ENCODE measurements at regions not wholly inside any gene's neighbourhood (a gene's known extent, or its start where the extent isn't known, plus 50 kb on each side); places are given as distances from the start of the nearest gene placed in this dataset.
"Not testable (repeated sequence)": the region's sequence is repeated elsewhere in the genome, so short reads cannot be mapped to it uniquely, and the experiment has no call there.

DNA sequence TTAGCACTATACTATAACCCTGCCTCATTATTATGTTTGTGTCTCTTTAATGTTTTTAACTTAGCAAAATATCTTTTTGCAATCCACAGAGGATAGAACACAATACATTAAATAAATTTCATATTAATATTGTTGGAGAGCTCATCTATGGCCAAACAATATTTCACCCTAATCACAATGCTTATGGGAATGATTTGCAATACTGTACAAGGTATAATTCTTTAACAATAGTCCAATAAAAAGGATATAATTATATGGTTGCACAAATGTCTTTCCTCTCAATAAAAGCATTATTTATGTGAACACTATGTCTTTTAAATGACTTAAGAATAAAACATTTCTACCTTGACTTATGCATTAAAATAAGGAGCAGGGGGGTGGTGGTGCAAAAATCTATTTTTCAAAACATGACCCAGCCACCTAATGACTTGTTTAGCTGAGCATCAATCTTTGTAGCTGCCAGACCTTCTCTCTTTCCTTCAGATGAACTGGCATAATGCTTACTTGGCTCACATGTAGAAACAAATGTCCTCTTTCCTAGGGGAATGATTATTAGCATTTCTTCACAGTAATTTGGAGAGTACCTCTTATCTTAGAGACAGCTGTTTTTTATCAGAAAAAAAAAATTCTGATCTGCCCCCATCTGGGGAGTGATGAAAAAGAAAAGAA is 1933.6 kb upstream of the LRRTM1 start:
- no peak for DNase-seq (ENCODE audit: low read depth)

DNA sequence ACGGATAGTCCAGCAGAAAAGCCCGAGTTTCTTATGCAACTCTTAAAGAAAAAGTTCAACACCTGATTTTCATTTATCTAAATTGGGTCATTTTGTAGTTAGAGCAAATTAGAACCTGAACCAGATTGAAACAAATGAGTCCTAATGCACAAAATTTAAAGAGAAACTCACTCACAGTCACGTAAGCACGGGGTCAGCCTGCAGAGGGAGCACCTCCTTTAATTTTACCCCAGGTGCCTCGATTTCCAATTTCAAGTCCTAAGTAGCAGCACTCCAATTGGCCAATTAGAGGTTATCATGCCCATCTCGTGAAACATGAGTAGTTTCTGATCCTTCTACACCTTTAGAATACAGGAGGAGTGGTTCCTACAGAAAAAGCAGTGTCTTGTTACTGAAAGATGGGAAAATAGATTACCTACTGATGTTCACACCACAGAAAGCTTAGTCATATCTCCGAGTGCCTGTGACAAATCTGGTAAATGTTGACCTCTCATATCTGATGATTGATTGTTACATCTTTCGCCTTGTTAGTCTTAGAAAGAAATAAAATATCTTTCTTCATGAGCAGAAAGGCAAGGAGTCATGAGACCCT is 1929.8 kb upstream of the LRRTM1 start:
- DNase-seq (ENCODE audit: low read depth) = no peak

DNA sequence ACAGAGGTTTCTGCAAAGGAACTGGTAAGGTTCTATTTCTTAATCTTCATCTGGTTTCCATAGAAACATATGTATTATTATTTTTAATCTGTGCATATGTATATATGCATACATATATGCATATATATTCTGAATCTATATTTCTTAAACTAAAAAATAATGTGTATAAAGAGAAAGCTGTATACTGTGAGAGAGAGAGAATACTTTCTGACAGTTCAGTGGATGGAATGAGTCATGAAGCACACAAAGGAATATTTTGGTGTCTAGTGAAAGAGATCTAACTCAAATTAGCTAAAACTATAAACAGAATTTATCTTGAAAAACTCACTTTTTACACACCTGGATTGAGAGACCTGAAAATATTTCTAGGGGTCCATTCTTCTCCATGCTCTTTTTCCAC is 1929.3 kb upstream of the LRRTM1 start:
- no peak for DNase-seq (ENCODE audit: low read depth)

DNA sequence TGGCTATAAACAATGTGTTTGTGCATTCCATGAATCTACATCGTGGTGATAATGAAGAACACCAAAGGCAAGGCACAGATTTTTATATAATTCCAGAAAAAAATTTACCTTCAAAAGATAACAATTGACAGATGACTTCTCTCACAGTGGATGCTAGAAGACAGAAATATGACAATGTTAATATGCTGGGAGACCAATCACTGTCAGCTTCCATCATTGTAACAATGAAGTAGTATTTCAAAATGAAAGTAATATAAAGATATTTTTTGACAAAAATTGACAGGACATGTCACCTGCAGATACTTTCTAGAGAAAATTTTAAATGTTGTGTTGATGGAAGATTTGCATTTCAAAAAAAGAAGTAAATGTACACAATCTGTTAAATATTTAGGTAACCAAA is 1925.9 kb upstream of the LRRTM1 start:
- no peak for DNase-seq (ENCODE audit: low read depth)

DNA sequence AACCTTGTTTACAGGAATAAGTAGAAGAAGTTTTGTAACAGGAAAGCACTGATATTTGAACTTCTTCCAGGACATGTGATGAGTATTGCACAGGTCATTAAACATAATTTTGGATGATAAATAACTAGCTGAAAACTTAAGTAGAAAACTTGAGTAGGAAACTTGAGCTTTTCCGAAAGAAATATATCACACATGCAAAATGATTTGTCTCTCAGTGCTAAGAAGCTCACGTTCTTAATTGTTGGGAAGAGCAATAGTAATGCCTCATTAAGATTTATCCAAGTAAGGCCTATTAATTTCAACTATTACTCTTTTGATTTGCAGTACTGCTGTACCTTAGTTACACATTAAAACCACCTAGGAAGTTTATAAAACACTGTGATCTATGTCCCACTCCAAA is 1921.9 kb upstream of the LRRTM1 start:
- no peak for DNase-seq (ENCODE audit: low read depth)

DNA sequence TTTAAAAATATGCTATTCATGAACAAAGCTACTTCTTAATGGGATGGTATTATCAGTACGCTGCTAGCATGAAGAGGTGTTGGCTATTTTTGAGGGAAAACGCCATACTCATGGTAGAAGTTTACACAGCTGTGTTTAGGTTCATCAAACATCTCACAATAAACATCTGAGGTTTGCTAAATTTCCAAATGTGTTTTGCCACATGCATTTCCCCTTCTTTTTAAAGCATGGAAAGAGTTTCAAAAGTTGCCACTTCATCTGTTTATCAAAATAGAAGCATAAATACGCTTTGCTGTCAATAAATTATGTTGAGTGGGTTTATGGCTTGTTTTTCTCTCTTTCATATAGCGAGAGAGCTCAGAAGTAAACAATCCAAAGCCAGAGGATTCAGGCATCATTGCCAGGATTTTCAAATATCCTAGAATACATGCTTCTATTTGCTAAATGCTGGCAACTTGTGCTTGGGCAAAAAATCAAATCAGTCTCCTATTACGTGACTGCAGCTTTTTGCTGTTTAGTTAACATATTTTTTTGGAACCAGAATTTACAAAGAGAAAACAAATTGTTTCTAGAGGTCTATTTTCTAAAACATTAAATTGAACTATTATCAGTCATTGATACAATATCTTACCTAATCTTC is 1919.9 kb upstream of the LRRTM1 start:
- no peak for DNase-seq (ENCODE audit: low read depth)

DNA sequence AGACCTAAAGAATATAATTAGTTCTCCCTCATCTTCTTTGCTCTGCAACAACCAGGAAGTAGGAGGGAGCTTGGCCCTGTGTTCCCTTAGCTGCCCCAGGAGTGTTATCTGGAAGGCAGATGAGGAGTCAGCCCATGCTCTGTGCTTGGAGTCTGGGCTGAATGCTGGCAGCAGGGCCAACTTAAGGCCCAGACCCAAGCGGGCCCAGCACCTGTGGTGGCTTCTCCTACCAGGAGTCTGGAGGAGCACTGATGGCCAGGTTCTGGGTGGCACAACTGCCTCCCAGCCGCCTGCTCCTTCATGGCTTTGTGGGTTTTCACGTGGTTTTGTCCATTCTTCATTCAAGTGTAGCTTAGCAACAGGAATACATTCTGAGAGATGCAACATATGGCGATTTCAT is 1910.7 kb upstream of the LRRTM1 start:
- DNase-seq (ENCODE audit: low read depth) = no peak

DNA sequence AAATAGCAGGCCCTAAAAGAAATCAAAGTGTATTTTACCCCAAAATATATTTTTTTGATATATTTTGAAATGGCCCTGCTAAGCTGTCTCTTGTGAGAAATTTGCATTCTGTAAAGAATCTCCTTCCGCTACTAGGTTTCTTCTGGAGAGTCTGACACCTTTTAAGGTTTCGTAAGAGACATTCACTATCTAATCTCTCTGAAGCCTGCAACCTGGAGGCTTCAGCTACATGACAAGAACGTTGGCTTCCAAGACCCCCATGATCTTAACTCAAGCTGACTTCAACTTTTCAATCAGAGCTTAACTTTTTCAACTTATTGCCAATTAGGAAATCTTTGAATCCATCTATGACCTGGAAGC is 1894.9 kb upstream of the LRRTM1 start:
- DNase-seq (ENCODE audit: low read depth) = no peak

DNA sequence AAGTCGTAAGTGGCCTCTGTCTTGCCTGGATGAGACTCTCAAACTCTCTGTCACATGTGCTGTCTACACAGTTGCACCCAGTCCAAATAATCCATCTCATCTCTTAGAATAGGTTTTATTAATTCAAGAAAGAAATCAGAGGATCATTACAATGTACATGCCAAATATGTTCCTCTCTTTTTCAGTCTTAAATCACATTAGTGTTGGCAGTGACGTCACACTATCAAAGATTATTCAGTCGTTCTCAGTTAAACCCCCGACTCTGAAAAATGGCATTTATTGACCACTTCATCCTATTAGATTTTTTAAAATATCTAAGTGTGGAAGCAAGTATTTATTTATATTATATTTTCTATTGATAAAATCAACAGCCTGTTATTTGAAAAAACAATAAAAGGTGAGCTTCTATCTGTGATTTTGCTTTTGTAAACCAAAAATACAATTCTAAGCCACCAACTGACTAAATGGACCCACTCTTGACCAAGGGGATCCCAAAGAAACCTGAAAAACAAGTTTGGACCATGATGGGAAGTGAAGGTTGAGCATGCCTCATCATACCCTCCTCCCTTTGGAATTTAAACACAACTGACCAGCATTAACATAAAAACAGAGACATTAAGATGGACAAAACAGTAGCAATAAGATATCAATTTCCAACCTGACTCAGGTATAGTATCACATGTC is 1894.4 kb upstream of the LRRTM1 start:
- DNase-seq (ENCODE audit: low read depth) = no peak

DNA sequence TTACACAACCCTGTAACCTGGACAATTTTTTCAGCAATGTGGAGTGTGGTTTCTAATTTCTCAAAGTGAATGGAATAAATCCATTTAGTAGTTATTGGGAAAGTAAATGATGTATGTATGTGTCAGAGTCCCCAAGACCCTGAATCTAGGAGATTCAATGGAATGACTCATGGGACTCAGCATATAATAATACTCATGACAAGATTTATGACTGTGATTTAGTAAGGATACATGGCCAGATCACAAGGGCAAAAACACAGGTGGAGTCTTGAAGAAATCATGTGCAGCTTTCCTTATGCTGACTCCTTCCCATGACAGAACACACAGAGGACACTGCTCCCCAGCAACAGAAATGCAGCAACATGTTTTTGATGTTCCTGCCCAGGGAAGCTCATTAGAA is 1877.7 kb upstream of the LRRTM1 start:
- DNase-seq (ENCODE audit: low read depth) = no peak

DNA sequence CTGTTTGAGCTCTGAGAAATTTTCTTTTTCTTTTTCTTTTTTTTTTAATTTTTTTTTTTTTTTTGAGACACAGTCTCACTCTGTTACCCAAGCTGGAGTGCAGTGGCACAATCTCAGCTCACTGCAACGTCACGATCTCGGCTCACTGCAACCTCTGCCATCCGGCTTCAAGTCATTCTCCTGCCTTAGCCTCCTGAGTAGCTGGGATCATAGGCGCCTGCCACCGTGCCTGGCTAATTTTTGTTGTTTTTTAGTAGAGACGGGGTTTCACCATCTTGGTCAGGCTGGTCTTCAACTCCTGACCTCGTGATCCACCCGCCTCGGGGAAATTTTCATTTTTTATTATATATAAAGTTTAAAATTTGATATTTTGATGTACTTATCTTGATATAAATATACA is 1870.7 kb upstream of the LRRTM1 start:
- DNase-seq (ENCODE audit: low read depth) = not testable (repeated sequence)

DNA sequence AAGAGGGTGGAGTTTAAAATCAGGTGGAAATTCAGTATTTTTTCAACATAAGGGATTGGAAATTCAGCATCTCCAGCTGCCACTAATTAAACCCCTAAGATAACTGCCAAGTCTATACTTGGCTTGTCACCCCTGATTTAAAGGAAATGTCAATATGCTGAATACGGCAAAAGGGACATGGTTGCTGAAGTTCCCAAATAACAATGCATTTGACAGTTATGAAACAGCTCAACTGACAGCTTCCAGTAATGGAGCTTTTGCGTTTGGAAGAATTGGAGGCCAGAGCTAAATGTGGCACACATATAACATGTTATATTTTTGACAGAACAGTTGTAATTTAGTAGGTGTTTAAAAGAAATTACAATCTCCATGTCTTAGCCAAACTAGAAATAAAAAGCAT is 1867.9 kb upstream of the LRRTM1 start:
- DNase-seq (ENCODE audit: low read depth) = no peak

DNA sequence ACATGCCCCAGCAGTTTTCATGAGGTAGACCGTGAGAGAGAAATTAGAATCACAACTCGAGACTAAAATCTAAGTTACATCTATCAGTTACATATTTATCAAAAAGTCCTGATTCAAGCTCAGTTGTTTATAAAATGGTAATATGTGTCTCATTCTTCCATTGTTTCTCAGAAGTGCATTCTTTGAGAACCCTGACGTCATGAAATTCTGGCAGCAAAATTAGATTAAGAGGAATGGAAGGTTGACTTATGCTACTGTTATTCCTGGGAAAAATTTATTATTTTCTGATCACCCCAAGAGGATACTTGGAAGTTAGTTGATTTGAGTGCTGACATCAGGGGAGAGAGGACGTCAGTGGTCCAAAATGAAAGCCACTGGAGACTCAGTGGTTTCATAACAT is 1864.8 kb upstream of the LRRTM1 start:
- no peak for DNase-seq (ENCODE audit: low read depth)

DNA sequence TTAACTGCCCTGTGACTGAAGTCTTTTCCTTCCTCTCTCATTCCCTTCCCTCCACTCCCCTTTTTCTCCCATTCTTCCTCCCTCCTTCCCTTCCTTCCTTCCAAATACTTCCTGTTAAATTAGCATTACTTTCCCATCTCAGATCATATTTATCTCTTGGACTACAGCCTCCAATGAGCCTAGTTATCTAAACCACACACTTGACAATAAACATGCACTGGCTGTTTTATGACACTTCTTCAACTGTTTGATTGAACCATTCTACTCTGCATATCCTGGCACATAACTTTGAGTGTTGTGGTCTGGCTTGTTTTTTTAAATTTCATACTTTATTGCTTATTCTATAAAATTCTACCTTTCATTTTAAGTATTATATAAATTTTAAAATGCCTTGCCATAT is 1860.8 kb upstream of the LRRTM1 start:
- no peak for DNase-seq (ENCODE audit: low read depth)

DNA sequence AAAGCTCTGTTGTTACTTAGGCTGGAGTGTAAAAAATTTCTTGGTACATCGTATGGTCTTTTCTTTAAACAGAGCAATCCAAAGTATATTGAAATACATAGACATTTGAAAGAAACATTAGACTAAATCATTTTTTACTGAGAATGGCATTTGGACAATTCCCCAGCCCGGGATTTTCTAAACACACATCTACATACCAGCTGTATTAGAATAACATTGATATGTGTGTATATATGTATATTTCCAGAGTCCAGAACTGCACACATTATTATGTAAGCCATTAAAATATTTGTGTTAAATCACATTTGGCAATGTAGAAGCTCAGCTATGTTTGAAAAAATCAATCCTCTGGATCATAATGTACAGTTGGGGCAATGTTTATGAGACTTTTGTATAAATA is 1853.6 kb upstream of the LRRTM1 start:
- DNase-seq (ENCODE audit: low read depth) = no peak

DNA sequence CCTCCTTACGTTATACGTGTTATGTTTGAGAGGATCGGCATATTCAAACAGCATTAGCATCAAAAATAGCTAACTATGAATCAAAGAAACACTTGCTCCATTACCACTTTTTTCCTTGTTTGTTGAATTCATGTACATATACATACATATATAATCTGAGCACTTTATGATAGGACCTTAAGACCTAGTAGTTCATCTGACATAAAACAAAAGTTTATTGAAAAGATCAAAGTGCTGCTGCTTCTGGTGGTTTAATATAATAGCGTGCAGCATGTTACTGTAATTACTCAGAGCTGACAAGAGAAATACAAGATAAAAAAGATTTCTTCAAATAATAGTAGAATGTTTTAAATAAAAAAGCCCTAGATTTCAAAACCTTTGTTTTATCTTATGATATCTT is 1850.9 kb upstream of the LRRTM1 start:
- no peak for DNase-seq (ENCODE audit: low read depth)

DNA sequence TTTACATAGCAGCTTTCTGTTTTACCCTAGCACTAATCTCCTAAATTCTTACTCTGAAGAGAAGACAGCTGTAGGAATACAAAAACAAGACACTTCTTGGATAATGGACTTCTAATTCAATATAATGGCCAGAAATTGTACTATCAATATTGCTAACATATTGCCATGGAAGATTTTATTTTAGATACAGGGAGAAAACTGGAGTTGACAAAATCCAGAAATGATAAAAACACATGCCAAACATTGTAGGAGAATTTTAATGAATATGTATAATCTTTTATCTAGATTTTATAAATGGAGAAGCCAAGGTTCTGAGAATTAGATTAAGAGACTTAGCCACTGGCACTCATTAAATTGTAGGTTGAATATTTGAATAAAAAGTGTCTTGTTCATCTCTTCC is 1838.8 kb upstream of the LRRTM1 start:
- no peak for DNase-seq (ENCODE audit: low read depth)

DNA sequence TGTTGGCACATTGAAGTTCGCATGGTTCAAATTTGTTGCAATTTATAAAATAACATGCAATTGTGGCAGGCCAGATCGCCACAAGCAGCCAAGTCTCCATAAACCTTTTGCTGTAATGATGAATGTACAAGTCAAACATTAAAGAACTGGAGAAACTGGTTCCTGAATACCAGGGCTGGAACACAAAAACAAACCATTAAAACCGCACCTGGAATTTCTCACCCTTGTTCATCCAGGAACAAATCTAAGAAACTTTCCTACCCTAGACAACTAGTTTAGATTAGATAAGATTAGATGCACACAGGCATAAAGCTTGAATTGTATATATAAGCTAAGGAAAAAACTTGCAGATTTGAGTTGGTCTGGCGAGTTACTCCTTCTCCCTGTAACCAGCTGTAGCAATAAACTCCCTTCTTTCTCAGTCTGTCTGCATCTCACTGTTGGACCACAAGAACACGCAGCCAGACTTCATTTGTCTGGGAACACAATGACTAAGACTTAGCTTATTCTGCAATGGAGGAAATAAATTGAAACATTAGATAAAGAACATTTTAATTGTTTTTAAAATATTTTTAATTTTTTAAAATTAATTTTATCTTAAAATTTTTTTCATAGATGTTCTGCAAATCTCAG is 1835.5 kb upstream of the LRRTM1 start:
- no peak for DNase-seq (ENCODE audit: low read depth)

DNA sequence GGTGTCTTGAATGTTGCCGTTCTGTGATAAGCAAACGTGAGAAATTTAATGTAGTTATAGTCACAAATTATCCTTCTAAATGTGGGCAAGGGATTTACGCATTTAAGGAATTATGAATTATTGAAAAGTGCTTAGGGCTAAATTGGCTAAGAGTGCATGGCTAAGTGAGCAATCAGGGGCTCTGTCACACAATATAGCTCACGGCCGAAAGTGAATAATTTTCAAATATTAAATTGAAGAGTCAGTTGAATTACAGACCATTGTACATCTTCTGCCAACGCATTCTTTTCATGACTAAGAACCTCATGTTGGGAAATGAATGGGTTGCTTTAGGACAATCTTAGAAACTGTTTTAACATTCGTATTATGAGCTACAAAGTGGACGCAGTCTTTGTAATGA is 1832.9 kb upstream of the LRRTM1 start:
- DNase-seq (ENCODE audit: low read depth) = no peak

DNA sequence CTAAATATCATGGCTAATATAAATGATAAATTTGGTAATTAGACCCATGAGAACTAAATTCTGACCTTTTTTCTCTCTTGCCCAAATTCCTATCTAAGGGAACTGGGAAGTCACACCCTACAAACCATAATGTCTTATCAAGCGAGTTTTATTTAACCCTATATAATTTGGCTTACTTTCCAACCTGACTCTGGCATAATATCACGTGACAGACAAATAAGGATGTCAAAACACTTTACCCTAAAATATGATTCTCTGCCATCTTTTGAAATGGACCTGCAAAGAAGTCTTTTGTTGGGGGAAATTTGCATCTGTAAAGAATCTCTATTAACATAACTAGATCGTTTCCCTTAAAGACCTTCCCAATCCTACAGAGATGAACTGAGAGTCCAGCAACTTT is 1823.5 kb upstream of the LRRTM1 start:
- DNase-seq (ENCODE audit: low read depth) = no peak

DNA sequence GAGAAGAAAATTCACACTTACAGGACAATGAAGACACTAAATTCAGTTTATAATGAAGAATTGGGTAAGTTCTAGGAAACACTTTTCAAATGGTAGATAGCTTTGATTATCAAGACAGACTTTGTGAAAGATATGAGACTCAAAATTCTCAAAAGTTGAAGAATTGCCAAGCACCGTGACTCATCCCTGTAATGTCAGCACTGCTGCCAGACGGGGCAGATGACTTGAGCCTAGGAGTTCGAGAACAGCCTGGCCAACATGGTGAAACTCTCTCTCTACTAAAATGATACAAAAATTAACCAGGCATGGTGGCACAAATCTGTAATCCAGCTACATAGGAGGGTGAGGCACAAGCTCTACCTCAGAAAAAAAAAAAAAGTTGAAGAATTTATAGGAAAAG is 1820.1 kb upstream of the LRRTM1 start:
- no peak for DNase-seq (ENCODE audit: low read depth)

DNA sequence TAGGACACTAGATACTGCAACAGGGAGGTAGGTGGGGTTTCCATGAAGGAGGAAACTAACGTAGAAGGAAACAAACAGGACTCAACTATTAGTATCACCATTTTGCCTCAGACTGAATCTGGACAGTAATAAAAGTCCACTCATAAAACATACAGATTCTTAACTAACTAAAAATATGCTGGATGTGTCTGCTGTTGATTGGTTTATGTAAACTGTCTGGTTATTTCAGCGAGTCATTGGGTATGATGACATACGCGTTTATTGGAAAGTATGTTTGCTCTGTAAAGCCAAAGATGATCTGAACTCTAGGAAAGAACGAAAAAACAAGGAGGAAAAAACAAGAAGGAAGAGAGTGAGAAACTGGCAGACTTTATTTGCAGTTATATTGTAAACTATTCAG is 1816.1 kb upstream of the LRRTM1 start:
- no peak for DNase-seq (ENCODE audit: low read depth)

DNA sequence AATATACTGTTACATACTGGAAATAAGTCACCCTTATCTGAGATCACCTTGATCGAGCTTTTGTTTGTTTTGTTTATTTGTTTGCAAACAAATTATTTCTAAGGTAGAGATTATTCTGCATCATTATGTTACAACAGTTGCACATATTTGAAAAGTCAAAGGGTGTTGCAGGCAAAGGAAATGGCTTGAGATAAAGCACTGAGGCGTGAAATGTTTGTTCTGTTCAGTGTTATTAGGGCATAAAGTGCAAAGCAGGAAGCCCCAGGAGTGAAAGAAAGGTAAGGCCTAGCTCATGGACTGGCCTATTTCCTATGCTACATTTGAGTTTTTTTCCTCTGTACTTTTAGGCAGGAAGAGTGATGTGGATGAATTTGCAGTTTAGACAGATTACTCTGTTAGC is 1815.6 kb upstream of the LRRTM1 start:
- no peak for DNase-seq (ENCODE audit: low read depth)

Data from T follicular helper cell (primary cell).